OCI-LY7 (cell line): ENCODE measurements at regions not wholly inside any gene's neighbourhood (a gene's known extent, or its start where the extent isn't known, plus 50 kb on each side); places are given as distances from the start of the nearest gene placed in this dataset.

Experiments
- BruUV-seq: library from RNA; stranded (reverse); fragments of 400-500 nt; replicated peaks from 2 replicates; lab custom pipeline; 2021; lab: Mats Ljungman, UMichigan
- CTCF ChIA-PET: fragments of 300-600 bp; sonication (Branson Sonifier 250); formaldehyde crosslinking; loops from one replicate; lab custom pipeline; 2022; ENCODE audit warnings: antibody characterized with exemption; ENCODE audit not compliant: unreplicated experiment; lab: Charles Lee
- POLR2A ChIA-PET: fragments of 300-600 bp; sonication (Branson Sonifier 250); formaldehyde crosslinking; loops from one replicate; lab custom pipeline; 2022; ENCODE audit warnings: antibody characterized with exemption; lab: Charles Lee
- DNase-seq: peaks from one replicate; pipeline ENCODE4 v3.0.0-alpha.2; 2015; ENCODE audit warnings: low spot score
- H2AFZ ChIP-seq: fragments of 200-600 bp; sonication (generic), shearing (Covaris generic); 2 replicates; pipeline ENCODE4 v1.6.1; 2014; ENCODE audit warnings: mild to moderate bottlenecking, antibody characterized with exemption, low read length, moderate library complexity
- H3K27ac ChIP-seq: fragments of 200-600 bp; sonication (generic); 2 replicates; pipeline ENCODE4 v1.5.1; 2014; ENCODE audit warnings: mixed run types, low read depth, mild to moderate bottlenecking, moderate library complexity, low read length, inconsistent platforms; ENCODE audit not compliant: poor library complexity, severe bottlenecking
- H3K36me3 ChIP-seq: fragments of 200-600 bp; sonication (generic); 2 replicates; pipeline ENCODE4 v1.6.1; 2014; ENCODE audit warnings: mild to moderate bottlenecking, antibody characterized with exemption, low read length, moderate library complexity, mixed read lengths; ENCODE audit not compliant: insufficient read depth
- H3K4me1 ChIP-seq: fragments of 200-600 bp; sonication (generic); 2 replicates; pipeline ENCODE4 v1.5.1; 2014; ENCODE audit warnings: mild to moderate bottlenecking, low read length; ENCODE audit not compliant: insufficient read depth, poor library complexity, severe bottlenecking
- H3K4me2 ChIP-seq: fragments of 200-600 bp; sonication (generic); 2 replicates; pipeline ENCODE4 v1.6.1; 2014; ENCODE audit warnings: mild to moderate bottlenecking, low read length
- H3K4me3 ChIP-seq: fragments of 200-600 bp; sonication (generic); 2 replicates; pipeline ENCODE4 v1.5.1; 2014; ENCODE audit warnings: mild to moderate bottlenecking, low read depth, low read length; ENCODE audit not compliant: poor library complexity, severe bottlenecking
- H3K79me2 ChIP-seq: fragments of 200-600 bp; sonication (generic); 2 replicates; pipeline ENCODE4 v1.6.1; 2016; ENCODE audit warnings: low read depth, mild to moderate bottlenecking, low read length, moderate library complexity, mixed read lengths; ENCODE audit not compliant: insufficient read depth
- H3K9me2 ChIP-seq: fragments of 200-600 bp; sonication (generic); 2 replicates; pipeline ENCODE4 v1.6.1; 2016; ENCODE audit warnings: mild to moderate bottlenecking, low read length, mixed read lengths; ENCODE audit not compliant: insufficient read depth
- H3K9me3 ChIP-seq: fragments of 200-600 bp; sonication (generic); 2 replicates; pipeline ENCODE4 v1.6.1; 2014; ENCODE audit warnings: mild to moderate bottlenecking, mixed run types, low read length, mixed read lengths
- H4K20me1 ChIP-seq: fragments of 200-600 bp; sonication (generic); 2 replicates; pipeline ENCODE4 v1.6.1; 2014; ENCODE audit warnings: mild to moderate bottlenecking, antibody characterized with exemption, low read length, moderate library complexity, mixed read lengths; ENCODE audit not compliant: insufficient read depth
- CTCF ChIP-seq: fragments of 200-600 bp; sonication (generic); conservative IDR thresholded peaks from 2 replicates; pipeline ENCODE4 v1.5.1; 2014; ENCODE audit warnings: mild to moderate bottlenecking, antibody characterized with exemption, low read length, moderate library complexity, mixed read lengths
- EZH2phosphoT487 ChIP-seq: fragments of 200-600 bp; sonication (generic); IDR thresholded peaks from 2 replicates; pipeline ENCODE4 v1.6.1; 2018; ENCODE audit warnings: low read depth, borderline replicate concordance, mild to moderate bottlenecking, mixed run types, antibody characterized with exemption, low read length, moderate library complexity, mixed read lengths
- intact Hi-C: fragments of 100-400 bp; cut with micrococcal nuclease; formaldehyde crosslinking; loops from one replicate; pipeline ENCODE4 v1.10.0; 2022; ENCODE audit not compliant: unreplicated experiment

GRCh38 chr4:181507180-181507835 lies 735.9 kb upstream of the TENM3 start:
- no peak overlapping the region for H3K27ac ChIP-seq
- DNase-seq = no peak
- no peaks in the 10 kb centered on the region for H3K4me1 ChIP-seq
- BruUV-seq = no TSS peak
- no peak overlapping the region for H3K4me3 ChIP-seq
- no peaks in the 10 kb centered on the region for H3K79me2 ChIP-seq
- POLR2A ChIA-PET = no interaction called here
- no peak overlapping the region for H2AFZ ChIP-seq
- H4K20me1 ChIP-seq = no peaks in the 10 kb centered on the region
- CTCF ChIA-PET = no interaction called here
- no peaks in the 10 kb centered on the region for H3K9me2 ChIP-seq
- H3K36me3 ChIP-seq = no peaks in the 10 kb centered on the region
- intact Hi-C loops = no loop called here
- no peak for TF ChIP-seq CTCF
- TF ChIP-seq EZH2phosphoT487 = no peak
- no peak overlapping the region for H3K4me2 ChIP-seq
- no peaks in the 10 kb centered on the region for H3K9me3 ChIP-seq

GRCh38 chr4:181507938-181508337 lies 735.3 kb upstream of the TENM3 start:
- BruUV-seq = no TSS peak
- H3K79me2 ChIP-seq = no peaks in the 10 kb centered on the region
- DNase-seq = no peak
- H3K36me3 ChIP-seq = no peaks in the 10 kb centered on the region
- H3K4me3 ChIP-seq = no peak overlapping the region
- CTCF ChIA-PET = no interaction called here
- no peak overlapping the region for H3K4me2 ChIP-seq
- no peaks in the 10 kb centered on the region for H3K4me1 ChIP-seq
- intact Hi-C loops = no loop called here
- POLR2A ChIA-PET = no interaction called here
- no peak overlapping the region for H3K27ac ChIP-seq
- H4K20me1 ChIP-seq = no peaks in the 10 kb centered on the region
- no peak overlapping the region for H2AFZ ChIP-seq
- H3K9me2 ChIP-seq = no peaks in the 10 kb centered on the region
- no peaks in the 10 kb centered on the region for H3K9me3 ChIP-seq
- TF ChIP-seq EZH2phosphoT487 (no peak), CTCF (no peak)

- no peaks in the 10 kb centered on the region for H4K20me1 ChIP-seq
- no peaks in the 10 kb centered on the region for H3K79me2 ChIP-seq
- no peak for DNase-seq
- no peaks in the 10 kb centered on the region for H3K4me1 ChIP-seq
- H3K36me3 ChIP-seq = no peaks in the 10 kb centered on the region
- H3K4me2 ChIP-seq = no peak overlapping the region
- no TSS peak for BruUV-seq
- no peak overlapping the region for H3K27ac ChIP-seq
- CTCF ChIA-PET = no interaction called here
- H3K9me2 ChIP-seq = no peaks in the 10 kb centered on the region
- no peaks in the 10 kb centered on the region for H3K9me3 ChIP-seq
- POLR2A ChIA-PET = interaction anchor here (0.6 kb wide), 1 partner anchor 164 kb away, joined by 3 read pairs; no protein-coding TSS in a partner anchor
- no peak overlapping the region for H3K4me3 ChIP-seq
- H2AFZ ChIP-seq = no peak overlapping the region
- intact Hi-C loops = no loop called here
- TF ChIP-seq EZH2phosphoT487 = no peak
- TF ChIP-seq CTCF = no peak
Measured at GRCh38 chr4:181508601-181509000, 734.6 kb upstream of the TENM3 start.
